ENCODE measurements at regions not wholly inside any gene's neighbourhood (a gene's known extent, or its start where the extent isn't known, plus 50 kb on each side); places are given as distances from the start of the nearest gene placed in this dataset.

- no peak for TF ChIP-seq POLR2A (IDR thresholded peaks at IDR 0.05; ENCODE audit: low read depth, low read length)
- no peak for FAIRE-seq
- DNase-seq (ENCODE audit: insufficient read length, low spot score): no peak
These were observed 315.7 kb downstream of the GPR37 start for GRCh38 chr7:124449896-124450295.

- no peak for DNase-seq (ENCODE audit: insufficient read length, low spot score)
- no peak for FAIRE-seq
- TF ChIP-seq POLR2A (IDR thresholded peaks at IDR 0.05; ENCODE audit: low read depth, low read length): no peak
These were observed 320.7 kb downstream of the GPR37 start for GRCh38 chr7:124444696-124445480.

GRCh38 chr7:124443762-124444161 lies 321.8 kb downstream of the GPR37 start:
- no peak for TF ChIP-seq POLR2A (IDR thresholded peaks at IDR 0.05; ENCODE audit: low read depth, low read length)
- DNase-seq (ENCODE audit: insufficient read length, low spot score) (no peak), FAIRE-seq (no peak)

DNA sequence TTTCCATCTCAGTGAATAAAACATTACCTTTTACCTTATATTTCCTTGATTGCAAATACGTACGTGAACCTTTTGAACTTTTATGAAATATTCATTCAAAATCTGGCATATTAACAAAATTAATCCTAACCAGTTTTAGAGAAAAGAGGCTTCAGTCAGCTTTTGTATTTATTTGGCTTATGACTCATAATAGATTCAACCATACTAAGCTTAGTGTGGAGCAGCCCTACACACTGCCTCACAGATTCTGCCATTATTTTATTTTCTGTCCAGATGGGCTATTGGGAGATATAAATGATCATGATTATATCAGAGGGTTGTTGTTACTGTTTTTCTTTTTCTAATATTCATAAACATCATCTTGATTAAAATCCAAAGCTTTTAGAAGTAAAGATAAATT lies 325.5 kb downstream of the GPR37 start:
- TF ChIP-seq POLR2A (IDR thresholded peaks at IDR 0.05; ENCODE audit: low read depth, low read length): no peak
- no peak for FAIRE-seq

DNA sequence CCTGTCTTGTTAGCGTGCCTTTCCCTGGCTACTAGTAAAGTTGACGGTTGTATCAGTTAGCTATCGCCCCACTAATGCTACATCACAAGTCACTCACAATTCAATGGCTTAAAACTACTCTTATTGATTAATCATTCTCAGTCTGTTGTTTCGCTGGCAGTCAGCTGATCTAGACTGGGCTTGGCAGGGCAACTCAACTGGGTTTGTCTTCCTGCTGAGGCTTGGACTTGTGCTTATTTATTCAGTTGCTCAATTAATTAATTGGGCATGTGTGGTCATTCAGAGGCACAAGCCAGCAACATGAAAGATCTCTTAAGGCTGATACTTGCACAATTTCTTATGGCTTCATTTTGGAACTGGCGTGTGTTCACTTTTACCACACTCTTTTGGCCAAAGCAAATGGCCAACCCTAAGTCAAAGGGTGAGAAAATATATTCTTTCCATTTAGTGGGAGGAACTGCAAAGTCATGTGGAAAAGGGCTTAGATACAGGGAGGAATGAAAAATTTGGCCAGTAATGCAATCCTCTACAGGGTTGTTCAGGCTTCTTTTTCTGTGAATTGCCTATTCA lies 333.5 kb downstream of the GPR37 start:
- TF ChIP-seq POLR2A (IDR thresholded peaks at IDR 0.05; ENCODE audit: low read depth, low read length): no peak
- FAIRE-seq (no peak), DNase-seq (ENCODE audit: insufficient read length, low spot score) (no peak)

More for the DNA sequence above, 325.5 kb downstream of the GPR37 start:
- DNase-seq (ENCODE audit: insufficient read length, low spot score): no peak

DNA sequence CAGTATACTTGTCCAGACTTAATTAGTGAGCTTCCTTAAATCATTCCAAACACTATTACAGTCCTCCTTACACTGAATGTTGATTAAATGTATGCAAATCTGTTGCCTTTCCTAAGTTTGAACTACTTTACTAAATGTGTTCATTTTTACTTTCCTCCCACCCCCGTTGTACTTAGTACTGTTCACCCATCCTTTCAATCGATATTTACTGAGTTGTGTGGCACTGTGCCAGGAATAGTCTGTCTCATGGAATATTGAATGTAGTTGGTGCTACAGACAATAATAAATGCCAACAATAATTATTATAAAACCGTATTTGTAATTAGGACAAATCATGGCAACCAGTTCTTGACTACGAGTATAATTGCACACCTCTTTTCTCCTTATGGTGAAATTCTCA lies 335.7 kb downstream of the GPR37 start:
- no peak for DNase-seq (ENCODE audit: insufficient read length, low spot score)

DNA sequence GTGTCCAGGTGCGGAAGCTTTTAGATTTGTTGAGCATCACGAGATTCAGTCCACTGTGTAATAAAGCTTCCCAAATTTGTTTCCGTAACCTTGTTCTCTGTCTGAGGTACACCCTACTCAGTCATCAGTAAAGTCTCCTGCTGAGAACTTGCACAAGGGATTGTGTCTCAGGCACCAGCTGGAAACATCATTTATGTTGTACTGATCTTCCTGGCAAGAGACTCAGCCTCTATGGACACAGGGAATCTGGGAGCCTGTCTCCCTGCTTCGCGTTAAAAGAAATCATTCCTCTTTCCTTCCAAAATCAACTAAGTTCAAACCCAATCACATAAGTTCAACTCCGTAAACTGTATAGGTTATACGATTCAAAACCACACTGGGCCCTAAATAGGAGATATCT lies 336.8 kb downstream of the GPR37 start:
- no peak for DNase-seq (ENCODE audit: insufficient read length, low spot score)
- FAIRE-seq: no peak
- TF ChIP-seq POLR2A (IDR thresholded peaks at IDR 0.05; ENCODE audit: low read depth, low read length): no peak

More for the DNA sequence above, 335.7 kb downstream of the GPR37 start:
- no peak for FAIRE-seq
- no peak for TF ChIP-seq POLR2A (IDR thresholded peaks at IDR 0.05; ENCODE audit: low read depth, low read length)

DNA sequence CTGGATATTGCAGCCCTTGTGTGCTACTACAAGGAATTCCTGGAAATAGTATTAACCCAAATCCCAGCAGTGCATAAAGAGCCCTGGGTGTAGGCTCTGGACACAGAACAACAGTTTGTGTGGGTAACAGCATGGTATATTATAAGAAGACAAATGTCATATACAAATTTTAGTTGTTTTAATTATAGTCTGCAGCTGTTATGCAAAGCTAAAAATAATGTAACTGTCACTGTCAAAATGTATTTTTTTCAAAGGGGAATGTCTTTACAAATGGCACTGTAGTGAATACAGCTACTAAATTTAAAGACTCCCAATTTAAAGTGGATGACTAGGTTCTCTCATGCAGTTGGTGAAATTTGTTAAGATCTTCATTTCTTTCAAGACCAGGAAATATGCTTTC lies 339.0 kb downstream of the GPR37 start:
- DNase-seq (ENCODE audit: insufficient read length, low spot score) (no peak), FAIRE-seq (no peak)
- TF ChIP-seq POLR2A (IDR thresholded peaks at IDR 0.05; ENCODE audit: low read depth, low read length): no peak

DNA sequence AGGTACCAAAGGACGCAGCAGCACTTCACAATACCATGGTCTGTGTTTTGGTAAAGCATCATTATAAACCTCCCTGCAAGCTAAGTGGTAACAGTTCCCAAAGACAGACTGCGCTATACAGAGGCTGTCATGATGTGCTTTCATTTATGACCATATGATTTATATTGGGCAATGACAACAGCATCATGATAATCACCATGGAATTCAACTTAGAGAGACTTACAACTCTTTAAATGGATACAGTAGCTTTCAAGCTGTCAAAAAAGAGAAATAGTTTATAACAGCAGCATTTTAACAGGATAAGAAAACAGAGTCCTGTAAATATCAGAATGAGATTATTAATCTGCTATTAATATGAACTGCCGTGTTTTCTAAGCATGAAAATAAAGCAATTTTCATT lies 341.7 kb downstream of the GPR37 start:
- DNase-seq (ENCODE audit: insufficient read length, low spot score) (no peak), FAIRE-seq (no peak)
- no peak for TF ChIP-seq POLR2A (IDR thresholded peaks at IDR 0.05; ENCODE audit: low read depth, low read length)

GRCh38 chr7:124422081-124422480 lies 343.5 kb downstream of the GPR37 start:
- no peak for TF ChIP-seq POLR2A (IDR thresholded peaks at IDR 0.05; ENCODE audit: low read depth, low read length)
- no peak for DNase-seq (ENCODE audit: insufficient read length, low spot score)
- no peak for FAIRE-seq

GRCh38 chr7:124420367-124420766 lies 345.2 kb downstream of the GPR37 start:
- TF ChIP-seq POLR2A (IDR thresholded peaks at IDR 0.05; ENCODE audit: low read depth, low read length): no peak
- DNase-seq (ENCODE audit: insufficient read length, low spot score) (no peak), FAIRE-seq (no peak)

GRCh38 chr7:124413029-124413428 lies 352.6 kb downstream of the GPR37 start:
- no peak for FAIRE-seq
- no peak for DNase-seq (ENCODE audit: insufficient read length, low spot score)
- no peak for TF ChIP-seq POLR2A (IDR thresholded peaks at IDR 0.05; ENCODE audit: low read depth, low read length)

DNA sequence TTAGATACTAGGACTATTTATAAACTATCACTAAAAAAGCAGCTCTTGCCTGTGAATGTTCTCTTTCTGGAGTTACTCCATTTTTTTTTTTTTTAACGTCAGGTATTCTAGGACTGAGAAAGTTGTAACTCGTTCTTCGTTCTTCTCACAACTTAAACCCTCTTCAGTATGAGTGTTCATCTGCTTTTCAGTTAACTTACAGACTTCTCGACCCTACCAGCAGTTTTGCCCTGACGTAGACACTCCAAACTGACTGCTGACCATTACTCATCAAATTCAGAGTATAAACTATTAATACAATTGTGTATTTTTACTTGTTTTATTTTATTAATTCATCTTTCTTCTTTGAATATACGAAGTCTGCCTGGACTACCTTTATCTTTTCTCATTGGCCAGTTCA lies 353.1 kb downstream of the GPR37 start:
- no peak for DNase-seq (ENCODE audit: insufficient read length, low spot score)
- FAIRE-seq: no peak

GRCh38 chr7:124411796-124412195 lies 353.8 kb downstream of the GPR37 start:
- DNase-seq (ENCODE audit: insufficient read length, low spot score): no peak
- FAIRE-seq: no peak
- TF ChIP-seq POLR2A (IDR thresholded peaks at IDR 0.05; ENCODE audit: low read depth, low read length): no peak

More for the DNA sequence above, 353.1 kb downstream of the GPR37 start:
- TF ChIP-seq POLR2A (IDR thresholded peaks at IDR 0.05; ENCODE audit: low read depth, low read length): no peak

GRCh38 chr7:124403587-124403986 lies 362.0 kb downstream of the GPR37 start:
- no peak for FAIRE-seq
- TF ChIP-seq POLR2A (IDR thresholded peaks at IDR 0.05; ENCODE audit: low read depth, low read length): no peak

More at GRCh38 chr7:124403587-124403986, 362.0 kb downstream of the GPR37 start:
- no peak for DNase-seq (ENCODE audit: insufficient read length, low spot score)

Measured in H54 (cell line).